H9 (cell line): ENCODE measurements at regions not wholly inside any gene's neighbourhood (a gene's known extent, or its start where the extent isn't known, plus 50 kb on each side); places are given as distances from the start of the nearest gene placed in this dataset.

Experiments used
- DNase-seq: peaks from one replicate; pipeline ENCODE4 v3.0.0-alpha.2; 2017
- H2AFZ ChIP-seq: one replicate; pipeline ENCODE4 v1.6.1; 2013; ENCODE audit warnings: mild to moderate bottlenecking, low read length, control low read depth, moderate library complexity
- H2AK5ac ChIP-seq: 2 replicates; pipeline ENCODE4 v1.6.1; 2013; ENCODE audit warnings: low read length, control low read depth, mixed read lengths; ENCODE audit not compliant: insufficient read length
- H2BK120ac ChIP-seq: one replicate; pipeline ENCODE4 v1.6.1; 2013; ENCODE audit warnings: low read depth, mild to moderate bottlenecking, low read length, control low read depth, inconsistent platforms; ENCODE audit not compliant: poor library complexity, severe bottlenecking
- H2BK12ac ChIP-seq: 2 replicates; pipeline ENCODE4 v1.6.1; 2013; ENCODE audit warnings: low read length, control low read depth, mixed read lengths, low read depth; ENCODE audit not compliant: insufficient read length
- H2BK15ac ChIP-seq: 2 replicates; pipeline ENCODE4 v1.6.1; 2013; ENCODE audit warnings: low read depth, low read length, control low read depth
- H2BK20ac ChIP-seq: one replicate; pipeline ENCODE4 v1.6.1; 2013; ENCODE audit warnings: low read depth, mild to moderate bottlenecking, low read length, control low read depth, inconsistent platforms; ENCODE audit not compliant: poor library complexity, severe bottlenecking
- H2BK5ac ChIP-seq: 2 replicates; pipeline ENCODE4 v1.6.1; 2013; ENCODE audit warnings: low read length, control low read depth, mixed read lengths; ENCODE audit not compliant: insufficient read length
- H3K14ac ChIP-seq: 2 replicates; pipeline ENCODE4 v1.6.1; 2013; ENCODE audit warnings: low read length, control low read depth; ENCODE audit not compliant: insufficient read depth
- H3K18ac ChIP-seq: 2 replicates; pipeline ENCODE4 v1.6.1; 2013; ENCODE audit warnings: low read depth, mild to moderate bottlenecking, mixed read lengths, low read length, control low read depth; ENCODE audit not compliant: insufficient read length
- H3K23ac ChIP-seq: 2 replicates; pipeline ENCODE4 v1.6.1; 2013; ENCODE audit warnings: low read length, control low read depth, mixed read lengths, low read depth; ENCODE audit not compliant: insufficient read length
- H3K23me2 ChIP-seq: 2 replicates; pipeline ENCODE4 v1.6.1; 2013; ENCODE audit warnings: low read depth, mild to moderate bottlenecking, mixed read lengths, low read length, control low read depth; ENCODE audit not compliant: insufficient read length, poor library complexity, severe bottlenecking
- H3K27ac ChIP-seq: 2 replicates; pipeline ENCODE4 v1.5.1; 2013; ENCODE audit warnings: low read length, control low read depth, mixed read lengths, low read depth; ENCODE audit not compliant: insufficient read length
- H3K27me3 ChIP-seq: 2 replicates; pipeline ENCODE4 v1.6.1; 2013; ENCODE audit warnings: low read length, control low read depth, inconsistent platforms; ENCODE audit not compliant: insufficient read depth
- H3K4ac ChIP-seq: 2 replicates; pipeline ENCODE4 v1.6.1; 2013; ENCODE audit warnings: low read depth, mild to moderate bottlenecking, control low read depth, inconsistent platforms, low read length, moderate library complexity
- H3K4me1 ChIP-seq: 2 replicates; pipeline ENCODE4 v1.6.1; 2013; ENCODE audit warnings: low read length, control low read depth, inconsistent platforms; ENCODE audit not compliant: insufficient read depth
- H3K4me2 ChIP-seq: 2 replicates; pipeline ENCODE4 v1.6.1; 2013; ENCODE audit warnings: low read length, control low read depth, mixed read lengths; ENCODE audit not compliant: insufficient read length, insufficient read depth
- H3K56ac ChIP-seq: 2 replicates; pipeline ENCODE4 v1.6.1; 2013; ENCODE audit warnings: low read depth, mild to moderate bottlenecking, mixed read lengths, low read length, control low read depth; ENCODE audit not compliant: insufficient read length
- H3K79me1 ChIP-seq: 2 replicates; pipeline ENCODE4 v1.6.1; 2013; ENCODE audit warnings: low read depth, mild to moderate bottlenecking, moderate library complexity, low read length, control low read depth, inconsistent platforms; ENCODE audit not compliant: insufficient read depth, poor library complexity, severe bottlenecking
- H3K79me2 ChIP-seq: 2 replicates; pipeline ENCODE4 v1.6.1; 2013; ENCODE audit warnings: low read length, control low read depth, inconsistent platforms; ENCODE audit not compliant: insufficient read depth
- H3K9ac ChIP-seq: 2 replicates; pipeline ENCODE4 v1.6.1; 2013; ENCODE audit warnings: low read length, control low read depth, mixed read lengths; ENCODE audit not compliant: insufficient read length; ENCODE audit errors: extremely low read depth
- H3K9me3 ChIP-seq: one replicate; pipeline ENCODE4 v1.6.1; 2013; ENCODE audit warnings: low read depth, low read length, inconsistent platforms; ENCODE audit not compliant: control insufficient read depth
- H3T11ph ChIP-seq: one replicate; pipeline ENCODE4 v1.6.1; 2013; ENCODE audit warnings: mild to moderate bottlenecking, low read length, control low read depth, inconsistent platforms
- H4K20me1 ChIP-seq: one replicate; pipeline ENCODE4 v1.6.1; 2013; ENCODE audit not compliant: control insufficient read depth, insufficient read length, insufficient read depth
- H4K5ac ChIP-seq: 2 replicates; pipeline ENCODE4 v1.6.1; 2013; ENCODE audit warnings: low read depth, mild to moderate bottlenecking, mixed read lengths, low read length, control low read depth; ENCODE audit not compliant: insufficient read length
- H4K8ac ChIP-seq: replicated peaks from 2 replicates; pipeline ENCODE4 v1.6.1; 2013; ENCODE audit warnings: low read length, control low read depth, mixed read lengths, low read depth; ENCODE audit not compliant: insufficient read length
- H4K91ac ChIP-seq: 2 replicates; pipeline ENCODE4 v1.6.1; 2013; ENCODE audit warnings: low read depth, mild to moderate bottlenecking, moderate library complexity, mixed read lengths, low read length, control low read depth; ENCODE audit not compliant: insufficient read length
- H3K27ac Mint-ChIP-seq, 3 experiments: 2 replicates in 2 of 3; 3 replicates in 1 of 3; pipeline ENCODE4 v1.8.0; 2020 to 2021; ENCODE audit warnings: mixed read lengths in 3 of 3, mild to moderate bottlenecking in 1 of 3, moderate library complexity in 1 of 3
- H3K27me3 Mint-ChIP-seq: 2 replicates; pipeline ENCODE4 v1.8.0; 2021; ENCODE audit warnings: low read depth, mild to moderate bottlenecking, moderate library complexity, mixed read lengths
- H3K36me3 Mint-ChIP-seq, 3 experiments: 2 replicates in 2 of 3; 3 replicates in 1 of 3; pipeline ENCODE4 v1.8.0; 2020 to 2021; ENCODE audit warnings: low read depth in 3 of 3, mixed read lengths in 3 of 3; ENCODE audit not compliant: insufficient read depth in 1 of 3
- H3K4me1 Mint-ChIP-seq, 2 experiments: 2 replicates each; pipeline ENCODE4 v1.8.0; 2020; ENCODE audit warnings: mixed read lengths in 2 of 2
- H3K4me3 Mint-ChIP-seq, 2 experiments: 2 replicates in 1 of 2; 3 replicates in 1 of 2; pipeline ENCODE4 v1.8.0; 2020 to 2021; ENCODE audit warnings: mild to moderate bottlenecking in 2 of 2, mixed read lengths in 2 of 2, moderate library complexity in 1 of 2
- H3K9me3 Mint-ChIP-seq, 2 experiments: 2 replicates in 1 of 2; 3 replicates in 1 of 2; pipeline ENCODE4 v1.8.0; 2020; ENCODE audit warnings: mild to moderate bottlenecking in 2 of 2, mixed read lengths in 2 of 2, moderate library complexity in 1 of 2
- WGBS: extraction: QIAGEN DNeasy Blood & Tissue Kit; methylation state at CpG from one replicate; pipeline ENCODE4 v1.1.7; 2013; ENCODE audit warnings: missing lambda C conversion rate, low lambda C conversion rate, mixed read lengths; ENCODE audit not compliant: insufficient read length; ENCODE audit errors: extremely low coverage; 5-methylcytosine and 5-hydroxymethylcytosine counted together
- TF ChIP-seq, protein P1 (sequence below): fragments of 200-600 bp; sonication (generic); conservative IDR thresholded peaks from 3 replicates; pipeline ENCODE4 v1.8.0; 2021; ENCODE audit warnings: antibody characterized with exemption, mild to moderate bottlenecking

DNA sequence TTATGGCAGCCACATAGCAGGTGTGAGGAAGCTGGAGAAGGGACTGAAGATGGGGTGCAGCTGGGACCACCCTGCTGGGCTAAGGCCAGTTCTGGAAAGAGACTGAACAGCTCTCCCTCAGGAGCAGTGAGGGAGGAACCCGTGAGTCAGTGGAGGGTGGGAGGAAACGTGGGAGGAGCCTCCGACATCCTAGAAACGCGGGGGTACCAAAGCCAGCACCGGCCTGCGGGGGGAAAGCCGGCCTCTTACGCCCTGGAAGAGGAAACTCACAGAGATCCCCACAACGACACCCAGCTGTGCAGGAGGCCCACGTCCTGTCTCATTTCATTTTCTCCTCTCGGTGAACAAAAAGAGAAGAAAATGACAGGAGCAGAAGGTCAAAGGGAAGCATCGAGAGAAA is 185.8 kb upstream of the IRX4 start:
- Histone ChIP-seq H3K79me1 (no peaks in the 10 kb centered on the region), H4K20me1 (no peaks in the 10 kb centered on the region), H3K27me3 (no peaks in the 10 kb centered on the region), H2BK120ac (no peak overlapping the region), H2AK5ac (no peak overlapping the region), H4K8ac (no peak overlapping the region), H3K9ac (no peak overlapping the region), H2AFZ (no peak overlapping the region), H3K4ac (no peak overlapping the region), H2BK12ac (no peak overlapping the region), H3K23me2 (no peaks in the 10 kb centered on the region), H3K4me1 (no peaks in the 10 kb centered on the region), H3K79me2 (no peaks in the 10 kb centered on the region), H2BK5ac (no peak overlapping the region), H3T11ph (no peak overlapping the region), H3K23ac (no peak overlapping the region), H3K14ac (no peak overlapping the region), H2BK15ac (no peak overlapping the region), H3K9me3 (no peaks in the 10 kb centered on the region), H3K27ac (no peak overlapping the region), H4K91ac (no peak overlapping the region), H3K4me2 (no peak overlapping the region), H3K18ac (no peak overlapping the region), H2BK20ac (no peak overlapping the region), H3K56ac (no peak overlapping the region), H4K5ac (no peak overlapping the region)
- TF ChIP-seq, protein P1, sequence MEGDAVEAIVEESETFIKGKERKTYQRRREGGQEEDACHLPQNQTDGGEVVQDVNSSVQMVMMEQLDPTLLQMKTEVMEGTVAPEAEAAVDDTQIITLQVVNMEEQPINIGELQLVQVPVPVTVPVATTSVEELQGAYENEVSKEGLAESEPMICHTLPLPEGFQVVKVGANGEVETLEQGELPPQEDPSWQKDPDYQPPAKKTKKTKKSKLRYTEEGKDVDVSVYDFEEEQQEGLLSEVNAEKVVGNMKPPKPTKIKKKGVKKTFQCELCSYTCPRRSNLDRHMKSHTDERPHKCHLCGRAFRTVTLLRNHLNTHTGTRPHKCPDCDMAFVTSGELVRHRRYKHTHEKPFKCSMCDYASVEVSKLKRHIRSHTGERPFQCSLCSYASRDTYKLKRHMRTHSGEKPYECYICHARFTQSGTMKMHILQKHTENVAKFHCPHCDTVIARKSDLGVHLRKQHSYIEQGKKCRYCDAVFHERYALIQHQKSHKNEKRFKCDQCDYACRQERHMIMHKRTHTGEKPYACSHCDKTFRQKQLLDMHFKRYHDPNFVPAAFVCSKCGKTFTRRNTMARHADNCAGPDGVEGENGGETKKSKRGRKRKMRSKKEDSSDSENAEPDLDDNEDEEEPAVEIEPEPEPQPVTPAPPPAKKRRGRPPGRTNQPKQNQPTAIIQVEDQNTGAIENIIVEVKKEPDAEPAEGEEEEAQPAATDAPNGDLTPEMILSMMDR = no peak
- H3K27me3 Mint-ChIP-seq = peaks cover 1% of the 10 kb centered on the region
- no peak for DNase-seq
- H3K36me3 Mint-ChIP-seq = no peaks in the 10 kb centered on the region
- WGBS = no CpG with 5 or more reads among the region's 13 CpGs
- H3K4me3 Mint-ChIP-seq = no peak overlapping the region
- H3K27ac Mint-ChIP-seq = no peak overlapping the region
- peaks cover 0 to 2% of the 10 kb centered on the region in 2 experiments; a peak in 1 of 5 replicates for H3K9me3 Mint-ChIP-seq
- H3K4me1 Mint-ChIP-seq = peaks cover 10 to 15% of the 10 kb centered on the region in 2 experiments
